C4-2B (cell line): ENCODE measurements at regions not wholly inside any gene's neighbourhood (a gene's known extent, or its start where the extent isn't known, plus 50 kb on each side); places are given as distances from the start of the nearest gene placed in this dataset.

Experiments used
- H3K27ac ChIP-seq: fragments of 450-650 bp; 2 replicates; pipeline ENCODE4 v1.5.1; 2017
- ZFX ChIP-seq: fragments of 450-650 bp; IDR thresholded peaks from 2 replicates; pipeline ENCODE4 v1.6.1; 2017
- TF ChIP-seq, protein P1 (sequence below): fragments of 450-650 bp; conservative IDR thresholded peaks from 2 replicates; pipeline ENCODE4 v1.5.1; 2017; ENCODE audit warnings: mild to moderate bottlenecking

- no peak overlapping the region for H3K27ac ChIP-seq
- TF ChIP-seq, protein P1, sequence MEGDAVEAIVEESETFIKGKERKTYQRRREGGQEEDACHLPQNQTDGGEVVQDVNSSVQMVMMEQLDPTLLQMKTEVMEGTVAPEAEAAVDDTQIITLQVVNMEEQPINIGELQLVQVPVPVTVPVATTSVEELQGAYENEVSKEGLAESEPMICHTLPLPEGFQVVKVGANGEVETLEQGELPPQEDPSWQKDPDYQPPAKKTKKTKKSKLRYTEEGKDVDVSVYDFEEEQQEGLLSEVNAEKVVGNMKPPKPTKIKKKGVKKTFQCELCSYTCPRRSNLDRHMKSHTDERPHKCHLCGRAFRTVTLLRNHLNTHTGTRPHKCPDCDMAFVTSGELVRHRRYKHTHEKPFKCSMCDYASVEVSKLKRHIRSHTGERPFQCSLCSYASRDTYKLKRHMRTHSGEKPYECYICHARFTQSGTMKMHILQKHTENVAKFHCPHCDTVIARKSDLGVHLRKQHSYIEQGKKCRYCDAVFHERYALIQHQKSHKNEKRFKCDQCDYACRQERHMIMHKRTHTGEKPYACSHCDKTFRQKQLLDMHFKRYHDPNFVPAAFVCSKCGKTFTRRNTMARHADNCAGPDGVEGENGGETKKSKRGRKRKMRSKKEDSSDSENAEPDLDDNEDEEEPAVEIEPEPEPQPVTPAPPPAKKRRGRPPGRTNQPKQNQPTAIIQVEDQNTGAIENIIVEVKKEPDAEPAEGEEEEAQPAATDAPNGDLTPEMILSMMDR, result peak; percentile 18
- no peak for TF ChIP-seq ZFX
These were observed 796.3 kb downstream of the LRRIQ3 start for GRCh38 chr1:73401666-73402065.

GRCh38 chr1:73382966-73383365 is 815.0 kb downstream of the LRRIQ3 start:
- H3K27ac ChIP-seq, result no peak overlapping the region
- TF ChIP-seq, protein P1, result no peak
- no peak for TF ChIP-seq ZFX

GRCh38 chr1:73366734-73367413 is 831.1 kb downstream of the LRRIQ3 start:
- H3K27ac ChIP-seq, result no peak overlapping the region
- TF ChIP-seq ZFX, result no peak
- TF ChIP-seq, protein P1, result no peak

DNA sequence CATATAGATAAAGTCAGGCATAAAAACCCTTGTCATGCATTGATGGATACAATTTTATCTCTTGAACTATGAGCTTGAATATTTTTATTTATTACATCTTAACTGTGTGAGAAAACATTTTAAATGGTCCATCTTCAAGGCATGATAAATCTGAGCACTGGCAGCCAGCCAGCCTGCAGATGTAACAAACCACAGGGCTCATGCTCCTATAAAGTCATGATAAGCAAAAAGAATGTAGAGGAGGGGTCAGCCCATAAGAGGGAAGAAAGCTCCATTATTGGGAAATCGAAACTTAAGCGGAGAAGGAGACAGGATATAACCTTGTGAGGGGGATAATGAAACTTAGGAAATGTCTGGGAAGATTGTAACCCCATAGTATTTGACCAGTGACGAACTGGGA is 839.0 kb downstream of the LRRIQ3 start:
- H3K27ac ChIP-seq, result no peak overlapping the region

GRCh38 chr1:73356485-73356884 is 841.5 kb downstream of the LRRIQ3 start:
- H3K27ac ChIP-seq, result no peak overlapping the region
- TF ChIP-seq, protein P1, result no peak
- no peak for TF ChIP-seq ZFX

More for the DNA sequence above, 839.0 kb downstream of the LRRIQ3 start:
- TF ChIP-seq, protein P1, result no peak
- no peak for TF ChIP-seq ZFX

DNA sequence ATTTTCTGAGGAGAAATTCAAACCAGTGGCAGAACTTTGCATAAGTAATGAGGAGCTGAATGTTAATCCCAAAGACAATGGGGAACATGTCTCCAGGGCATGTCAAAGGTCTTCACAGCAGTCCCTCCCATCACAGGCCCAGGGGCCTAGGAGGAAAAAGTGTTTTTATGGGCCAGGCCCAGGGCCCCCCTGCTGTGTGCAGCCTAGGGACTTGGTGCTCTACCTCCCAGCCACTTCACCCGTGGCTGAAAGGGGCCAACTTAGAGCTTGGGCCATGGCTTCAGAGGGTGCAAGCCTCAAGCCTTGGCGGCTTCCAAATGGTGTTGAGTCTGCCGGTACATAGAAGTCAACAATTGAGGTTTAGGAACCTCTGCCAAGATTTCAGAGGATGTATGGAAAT is 854.0 kb downstream of the LRRIQ3 start:
- TF ChIP-seq, protein P1, result no peak
- no peak for TF ChIP-seq ZFX

DNA sequence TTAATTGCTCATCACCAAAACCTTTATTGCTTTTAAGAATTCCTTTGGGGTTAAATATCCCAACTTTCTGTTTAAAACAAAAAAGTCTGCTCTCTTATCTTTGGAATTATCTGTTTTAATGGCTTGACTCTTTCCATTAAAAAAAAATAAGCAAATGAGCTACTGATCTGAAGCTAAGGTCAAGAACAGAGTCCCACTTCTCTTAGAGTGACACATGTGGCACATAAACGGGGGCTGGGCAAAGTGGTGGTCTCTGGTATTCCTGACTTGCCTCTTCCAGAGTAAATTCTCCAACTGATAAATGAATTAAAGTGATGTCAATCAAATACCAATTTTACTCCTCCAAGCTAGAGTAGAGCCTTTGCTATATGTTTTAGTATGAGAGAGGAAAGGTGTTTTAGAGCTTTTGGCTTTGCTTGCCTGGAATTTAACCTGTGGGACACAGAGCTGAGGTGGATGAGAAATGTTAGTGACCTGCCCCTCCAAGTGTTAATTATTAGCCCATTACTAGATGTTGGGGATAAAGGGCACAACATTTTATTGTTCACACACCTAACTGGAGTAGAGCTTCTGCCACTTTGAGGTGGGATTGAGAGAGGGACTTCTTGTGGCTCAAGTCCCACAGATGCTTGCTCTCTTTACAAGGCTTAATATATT is 864.0 kb downstream of the LRRIQ3 start:
- H3K27ac ChIP-seq, result no peak overlapping the region
- no peak for TF ChIP-seq ZFX
- TF ChIP-seq, protein P1, result no peak

More for the DNA sequence above, 854.0 kb downstream of the LRRIQ3 start:
- H3K27ac ChIP-seq, result no peak overlapping the region
